ENCODE measurements at regions not wholly inside any gene's neighbourhood (a gene's known extent, or its start where the extent isn't known, plus 50 kb on each side); places are given as distances from the start of the nearest gene placed in this dataset.

- no peaks in the 10 kb centered on the region for H3K36me3 ChIP-seq (ENCODE audit: low read depth)
- H3K27ac ChIP-seq = no peak overlapping the region
- no peaks in the 10 kb centered on the region for H3K9me2 ChIP-seq (ENCODE audit: insufficient read depth)
- no peaks in the 10 kb centered on the region for H3K27me3 ChIP-seq (ENCODE audit: insufficient read depth, low read depth)
- no peak overlapping the region for H3K4me2 ChIP-seq
- no peak overlapping the region for H3K4me3 ChIP-seq
- TF ChIP-seq CTCF (conservative IDR thresholded peaks at IDR 0.05) (no peak), EZH2 (IDR thresholded peaks at IDR 0.05; ENCODE audit: low read depth) (no peak)
- H3K4me1 ChIP-seq (replicated peaks; ENCODE audit: insufficient read depth) = no peaks in the 10 kb centered on the region
- no peak overlapping the region for H2AFZ ChIP-seq
- no peaks in the 10 kb centered on the region for H4K20me1 ChIP-seq (ENCODE audit: insufficient read depth)
- intact Hi-C loops (cut with micrococcal nuclease; ENCODE audit: unreplicated experiment) = no loop called here
- H3K9me3 ChIP-seq (ENCODE audit: insufficient read depth, low read depth) = no peaks in the 10 kb centered on the region
- BruUV-seq (replicated peaks) = no TSS peak
- no peaks in the 10 kb centered on the region for H3F3A ChIP-seq (ENCODE audit: insufficient read depth, low read depth)
- no peak for DNase-seq
- CTCF ChIA-PET = no interaction called here
- H3K79me2 ChIP-seq (ENCODE audit: low read depth) = no peaks in the 10 kb centered on the region
- POLR2A ChIA-PET (ENCODE audit: unreplicated experiment) = no interaction called here
These were observed 52.7 kb upstream of the CRIM1 start for GRCh38 chr2:36302911-36303310.

GRCh38 chr2:36301843-36302242, 53.7 kb upstream of the CRIM1 start:
- Histone ChIP-seq H3K27ac (no peak overlapping the region), H3K79me2 (ENCODE audit: low read depth) (no peaks in the 10 kb centered on the region), H3K36me3 (ENCODE audit: low read depth) (no peaks in the 10 kb centered on the region), H3K27me3 (ENCODE audit: insufficient read depth, low read depth) (no peaks in the 10 kb centered on the region), H4K20me1 (ENCODE audit: insufficient read depth) (no peaks in the 10 kb centered on the region), H3K4me2 (no peak overlapping the region), H3K4me3 (no peak overlapping the region), H3F3A (ENCODE audit: insufficient read depth, low read depth) (no peaks in the 10 kb centered on the region), H2AFZ (no peak overlapping the region), H3K9me2 (ENCODE audit: insufficient read depth) (no peaks in the 10 kb centered on the region), H3K9me3 (ENCODE audit: insufficient read depth, low read depth) (no peaks in the 10 kb centered on the region), H3K4me1 (replicated peaks; ENCODE audit: insufficient read depth) (no peaks in the 10 kb centered on the region)
- ChIA-PET POLR2A (ENCODE audit: unreplicated experiment) (no interaction called here), CTCF (no interaction called here)
- no peak for DNase-seq
- no TSS peak for BruUV-seq (replicated peaks)
- intact Hi-C loops (cut with micrococcal nuclease; ENCODE audit: unreplicated experiment) = no loop called here
- no peak for TF ChIP-seq CTCF (conservative IDR thresholded peaks at IDR 0.05)
- TF ChIP-seq EZH2 (IDR thresholded peaks at IDR 0.05; ENCODE audit: low read depth) = no peak

- H2AFZ ChIP-seq = no peak overlapping the region
- CTCF ChIA-PET = no interaction called here
- BruUV-seq (replicated peaks) = no TSS peak
These were observed 54.9 kb upstream of the CRIM1 start for GRCh38 chr2:36300697-36301096.

More at GRCh38 chr2:36300697-36301096, 54.9 kb upstream of the CRIM1 start:
- no peaks in the 10 kb centered on the region for H3K9me2 ChIP-seq (ENCODE audit: insufficient read depth)
- no peaks in the 10 kb centered on the region for H3K4me1 ChIP-seq (replicated peaks; ENCODE audit: insufficient read depth)
- intact Hi-C loops (cut with micrococcal nuclease; ENCODE audit: unreplicated experiment) = no loop called here
- no peaks in the 10 kb centered on the region for H3F3A ChIP-seq (ENCODE audit: insufficient read depth, low read depth)
- no peaks in the 10 kb centered on the region for H3K9me3 ChIP-seq (ENCODE audit: insufficient read depth, low read depth)
- H4K20me1 ChIP-seq (ENCODE audit: insufficient read depth) = no peaks in the 10 kb centered on the region
- no peak for DNase-seq
- TF ChIP-seq EZH2 (IDR thresholded peaks at IDR 0.05; ENCODE audit: low read depth) (no peak), CTCF (conservative IDR thresholded peaks at IDR 0.05) (no peak)
- H3K4me2 ChIP-seq = no peak overlapping the region
- H3K79me2 ChIP-seq (ENCODE audit: low read depth) = no peaks in the 10 kb centered on the region
- POLR2A ChIA-PET (ENCODE audit: unreplicated experiment) = no interaction called here
- no peaks in the 10 kb centered on the region for H3K36me3 ChIP-seq (ENCODE audit: low read depth)
- H3K27me3 ChIP-seq (ENCODE audit: insufficient read depth, low read depth) = no peaks in the 10 kb centered on the region
- H3K27ac ChIP-seq = no peak overlapping the region
- H3K4me3 ChIP-seq = no peak overlapping the region

Measured in PC-9 (cell line).